ENCODE measurements at regions not wholly inside any gene's neighbourhood (a gene's known extent, or its start where the extent isn't known, plus 50 kb on each side); places are given as distances from the start of the nearest gene placed in this dataset.

- in situ Hi-C loops (cut with HindIII; ENCODE audit: low pct_unique_long_range_greater_than_20kb, low sequenced_read_pairs): no loop called here
- no peak for DNase-seq (ENCODE audit: low read depth, low spot score)
Observed at GRCh38 chr9:93821307-93821703, 133.8 kb downstream of the BARX1 start.

- peak; percentile 47 for DNase-seq (ENCODE audit: low read depth, low spot score)
- in situ Hi-C loops (cut with HindIII; ENCODE audit: low pct_unique_long_range_greater_than_20kb, low sequenced_read_pairs): no loop called here
Observed at GRCh38 chr9:93820667-93821306, 134.4 kb downstream of the BARX1 start.

- in situ Hi-C loops (cut with HindIII; ENCODE audit: low pct_unique_long_range_greater_than_20kb, low sequenced_read_pairs): no loop called here
- no peak for DNase-seq (ENCODE audit: low read depth, low spot score)
Observed at GRCh38 chr9:93819905-93820304, 135.2 kb downstream of the BARX1 start.

- DNase-seq (ENCODE audit: low read depth, low spot score): no peak
- in situ Hi-C loops (cut with HindIII; ENCODE audit: low pct_unique_long_range_greater_than_20kb, low sequenced_read_pairs): no loop called here
Observed at GRCh38 chr9:93818827-93819472, 136.2 kb downstream of the BARX1 start.

GRCh38 chr9:93818237-93818636 lies 136.9 kb downstream of the BARX1 start:
- in situ Hi-C loops (cut with HindIII; ENCODE audit: low pct_unique_long_range_greater_than_20kb, low sequenced_read_pairs): no loop called here
- DNase-seq (ENCODE audit: low read depth, low spot score): no peak

- no peak for DNase-seq (ENCODE audit: low read depth, low spot score)
- in situ Hi-C loops (cut with HindIII; ENCODE audit: low pct_unique_long_range_greater_than_20kb, low sequenced_read_pairs): no loop called here
Observed at GRCh38 chr9:93815677-93816076, 139.5 kb downstream of the BARX1 start.

GRCh38 chr9:93815135-93815534 lies 140.0 kb downstream of the BARX1 start:
- DNase-seq (ENCODE audit: low read depth, low spot score): no peak
- in situ Hi-C loops (cut with HindIII; ENCODE audit: low pct_unique_long_range_greater_than_20kb, low sequenced_read_pairs): no loop called here

- peak; percentile 7 for DNase-seq (ENCODE audit: low read depth, low spot score)
- in situ Hi-C loops (cut with HindIII; ENCODE audit: low pct_unique_long_range_greater_than_20kb, low sequenced_read_pairs): no loop called here
Observed at GRCh38 chr9:93814077-93814956, 140.8 kb downstream of the BARX1 start.

- in situ Hi-C loops (cut with HindIII; ENCODE audit: low pct_unique_long_range_greater_than_20kb, low sequenced_read_pairs): no loop called here
- DNase-seq (ENCODE audit: low read depth, low spot score): no peak
Observed at GRCh38 chr9:93813221-93814076, 141.7 kb downstream of the BARX1 start.

- DNase-seq (ENCODE audit: low read depth, low spot score): no peak
- in situ Hi-C loops (cut with HindIII; ENCODE audit: low pct_unique_long_range_greater_than_20kb, low sequenced_read_pairs): no loop called here
Observed at GRCh38 chr9:93812410-93812668, 142.8 kb downstream of the BARX1 start.

- in situ Hi-C loops (cut with HindIII; ENCODE audit: low pct_unique_long_range_greater_than_20kb, low sequenced_read_pairs): no loop called here
- no peak for DNase-seq (ENCODE audit: low read depth, low spot score)
Observed at GRCh38 chr9:93810028-93810971, 144.9 kb downstream of the BARX1 start.

- in situ Hi-C loops (cut with HindIII; ENCODE audit: low pct_unique_long_range_greater_than_20kb, low sequenced_read_pairs): no loop called here
- DNase-seq (ENCODE audit: low read depth, low spot score): no peak
Observed at GRCh38 chr9:93809204-93809940, 145.8 kb downstream of the BARX1 start.

GRCh38 chr9:93808115-93809029 lies 146.8 kb downstream of the BARX1 start:
- in situ Hi-C loops (cut with HindIII; ENCODE audit: low pct_unique_long_range_greater_than_20kb, low sequenced_read_pairs): no loop called here
- DNase-seq (ENCODE audit: low read depth, low spot score): no peak

- no peak for DNase-seq (ENCODE audit: low read depth, low spot score)
- in situ Hi-C loops (cut with HindIII; ENCODE audit: low pct_unique_long_range_greater_than_20kb, low sequenced_read_pairs): no loop called here
Observed at GRCh38 chr9:93807166-93808074, 147.7 kb downstream of the BARX1 start.

Data from SK-MEL-5 (cell line).